Panc1 (cell line): ENCODE measurements at regions not wholly inside any gene's neighbourhood (a gene's known extent, or its start where the extent isn't known, plus 50 kb on each side); places are given as distances from the start of the nearest gene placed in this dataset.

Experiments
- ATAC-seq: fragments of 200-7000 bp; cut with Tn5 transposase; 2 replicates; pipeline ENCODE4 v1.9.1; 2020; ENCODE audit warnings: mild to moderate bottlenecking, moderate library complexity
- BruUV-seq: library from RNA; stranded (reverse); fragments of 400-500 nt; replicated peaks from 2 replicates; lab custom pipeline; 2021; lab: Mats Ljungman, UMichigan
- CTCF ChIA-PET: fragments of 300-600 bp; sonication (Branson Sonifier 250); formaldehyde crosslinking; loops from one replicate; lab custom pipeline; 2022; ENCODE audit warnings: antibody characterized with exemption; lab: Charles Lee
- POLR2A ChIA-PET: fragments of 300-600 bp; sonication (Branson Sonifier 250); formaldehyde crosslinking; loops from one replicate; lab custom pipeline; 2022; ENCODE audit warnings: antibody characterized with exemption; lab: Charles Lee
- DNase-seq: peaks from one replicate; pipeline ENCODE4 v3.0.0-alpha.2; 2010; ENCODE audit warnings: low read depth, low spot score
- H3K27ac ChIP-seq: 2 replicates; pipeline ENCODE4 v1.5.1; 2011; ENCODE audit warnings: mild to moderate bottlenecking, low read length, inconsistent platforms
- H3K27me3 ChIP-seq: fragments of 200-500 bp; sonication (Bioruptor generic); 2 replicates; pipeline ENCODE4 v1.6.0; 2014; ENCODE audit warnings: low read length, inconsistent platforms; ENCODE audit not compliant: control insufficient read depth, insufficient read depth
- H3K36me3 ChIP-seq: fragments of 200-500 bp; sonication (Bioruptor generic); 2 replicates; pipeline ENCODE4 v1.5.1; 2014; ENCODE audit warnings: inconsistent platforms, mild to moderate bottlenecking, low read length, moderate library complexity; ENCODE audit not compliant: control insufficient read depth, insufficient read depth
- H3K4me1 ChIP-seq: 2 replicates; pipeline ENCODE4 v1.5.1; 2011; ENCODE audit warnings: inconsistent platforms, mild to moderate bottlenecking, low read length, moderate library complexity; ENCODE audit not compliant: control insufficient read depth, insufficient read depth
- H3K4me3 ChIP-seq, 2 experiments: 2 replicates each; pipeline ENCODE4 v1.5.1; 2011 to 2012; ENCODE audit warnings: low read depth in 2 of 2, low read length in 2 of 2, mild to moderate bottlenecking in 2 of 2, inconsistent platforms in 1 of 2, moderate library complexity in 1 of 2
- H3K9me3 ChIP-seq: fragments of 200-500 bp; sonication (Bioruptor generic); 2 replicates; pipeline ENCODE4 v1.5.1; 2014; ENCODE audit warnings: low read depth, mild to moderate bottlenecking, inconsistent platforms, low read length, moderate library complexity; ENCODE audit not compliant: control insufficient read depth, insufficient read depth
- CTCF ChIP-seq: fragments of 450-650 bp; IDR thresholded peaks from 2 replicates; pipeline ENCODE4 v1.5.1; 2017; ENCODE audit warnings: mild to moderate bottlenecking
- POLR2AphosphoS5 ChIP-seq: IDR thresholded peaks from 2 replicates; pipeline ENCODE4 v1.6.1; 2012; ENCODE audit warnings: mild to moderate bottlenecking, low read depth, low read length, moderate library complexity
- SIN3A ChIP-seq: IDR thresholded peaks from 2 replicates; pipeline ENCODE4 v1.6.1; 2012; ENCODE audit warnings: low read depth, mild to moderate bottlenecking, low read length, moderate library complexity, borderline replicate concordance; ENCODE audit not compliant: insufficient read depth
- TCF7L2 ChIP-seq: IDR thresholded peaks from 2 replicates; pipeline ENCODE4 v1.6.1; 2011; ENCODE audit warnings: mild to moderate bottlenecking, low read depth, low read length, inconsistent platforms
- in situ Hi-C: cut with HindIII; loops from 2 replicates; pipeline ENCODE4 v1.10.0; 2016; ENCODE audit warnings: low sequenced_read_pairs, low pct_unique_long_range_greater_than_20kb
- intact Hi-C: fragments of 100-400 bp; cut with micrococcal nuclease; formaldehyde crosslinking; loops from one replicate; pipeline ENCODE4 v1.10.0; 2022; ENCODE audit not compliant: unreplicated experiment
- TF ChIP-seq, protein P1 (sequence below), 2 experiments: IDR thresholded peaks; 2 replicates each; pipeline ENCODE4 v1.6.1; 2011 to 2012; ENCODE audit warnings: low read depth in 2 of 2, control low read depth in 1 of 2, low read length in 1 of 2, mild to moderate bottlenecking in 1 of 2, moderate library complexity in 1 of 2; ENCODE audit not compliant: insufficient read depth in 1 of 2

DNA sequence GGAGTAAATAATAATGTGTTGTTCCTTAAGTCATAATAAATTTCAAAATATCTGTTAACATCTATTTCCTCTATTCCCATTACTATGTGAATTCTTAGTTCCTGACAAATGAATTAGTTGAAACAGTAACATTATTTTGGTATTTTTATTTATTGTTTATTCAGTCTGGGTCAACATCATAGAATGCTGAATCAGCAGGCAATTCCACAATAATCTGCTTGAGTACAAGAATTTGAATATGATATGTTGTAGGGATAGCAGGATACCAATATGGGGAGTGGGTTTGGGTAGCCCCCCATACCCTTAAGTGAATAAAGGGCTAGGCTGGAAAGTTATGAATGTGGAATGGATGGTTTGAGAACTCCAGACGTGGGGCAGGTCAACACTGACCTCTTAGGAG lies 373.2 kb upstream of the CHD6 start:
- Histone ChIP-seq H3K4me3 (no peak overlapping the region), H3K9me3 (no peaks in the 10 kb centered on the region), H3K4me1 (no peaks in the 10 kb centered on the region), H3K36me3 (no peaks in the 10 kb centered on the region), H3K27me3 (0 out of 2 replicates have a peak, but pooled peaks cover 2% of the 10 kb centered on the region), H3K27ac (no peak overlapping the region)
- no peak for ATAC-seq
- CTCF ChIA-PET: no interaction called here
- BruUV-seq: no TSS peak
- intact Hi-C loops: no loop called here
- DNase-seq: no peak
- POLR2A ChIA-PET: no interaction called here
- in situ Hi-C loops: no loop called here
- TF ChIP-seq SIN3A: no peak
- TF ChIP-seq, protein P1, sequence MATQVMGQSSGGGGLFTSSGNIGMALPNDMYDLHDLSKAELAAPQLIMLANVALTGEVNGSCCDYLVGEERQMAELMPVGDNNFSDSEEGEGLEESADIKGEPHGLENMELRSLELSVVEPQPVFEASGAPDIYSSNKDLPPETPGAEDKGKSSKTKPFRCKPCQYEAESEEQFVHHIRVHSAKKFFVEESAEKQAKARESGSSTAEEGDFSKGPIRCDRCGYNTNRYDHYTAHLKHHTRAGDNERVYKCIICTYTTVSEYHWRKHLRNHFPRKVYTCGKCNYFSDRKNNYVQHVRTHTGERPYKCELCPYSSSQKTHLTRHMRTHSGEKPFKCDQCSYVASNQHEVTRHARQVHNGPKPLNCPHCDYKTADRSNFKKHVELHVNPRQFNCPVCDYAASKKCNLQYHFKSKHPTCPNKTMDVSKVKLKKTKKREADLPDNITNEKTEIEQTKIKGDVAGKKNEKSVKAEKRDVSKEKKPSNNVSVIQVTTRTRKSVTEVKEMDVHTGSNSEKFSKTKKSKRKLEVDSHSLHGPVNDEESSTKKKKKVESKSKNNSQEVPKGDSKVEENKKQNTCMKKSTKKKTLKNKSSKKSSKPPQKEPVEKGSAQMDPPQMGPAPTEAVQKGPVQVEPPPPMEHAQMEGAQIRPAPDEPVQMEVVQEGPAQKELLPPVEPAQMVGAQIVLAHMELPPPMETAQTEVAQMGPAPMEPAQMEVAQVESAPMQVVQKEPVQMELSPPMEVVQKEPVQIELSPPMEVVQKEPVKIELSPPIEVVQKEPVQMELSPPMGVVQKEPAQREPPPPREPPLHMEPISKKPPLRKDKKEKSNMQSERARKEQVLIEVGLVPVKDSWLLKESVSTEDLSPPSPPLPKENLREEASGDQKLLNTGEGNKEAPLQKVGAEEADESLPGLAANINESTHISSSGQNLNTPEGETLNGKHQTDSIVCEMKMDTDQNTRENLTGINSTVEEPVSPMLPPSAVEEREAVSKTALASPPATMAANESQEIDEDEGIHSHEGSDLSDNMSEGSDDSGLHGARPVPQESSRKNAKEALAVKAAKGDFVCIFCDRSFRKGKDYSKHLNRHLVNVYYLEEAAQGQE (IDR thresholded peaks at IDR 0.05; ENCODE audit: insufficient read depth in 1 of 2, low read depth in 2 of 2, low read length in 1 of 2): no peak
- TF ChIP-seq CTCF: no peak
- TF ChIP-seq POLR2AphosphoS5: no peak
- no peak for TF ChIP-seq TCF7L2

GRCh38 chr20:41989935-41990635 lies 371.9 kb upstream of the CHD6 start:
- Histone ChIP-seq H3K27me3 (0 out of 2 replicates have a peak, but pooled peaks cover 2% of the 10 kb centered on the region), H3K36me3 (no peaks in the 10 kb centered on the region), H3K9me3 (no peaks in the 10 kb centered on the region), H3K27ac (no peak overlapping the region), H3K4me3 (no peak overlapping the region), H3K4me1 (no peaks in the 10 kb centered on the region)
- in situ Hi-C loops: no loop called here
- TF ChIP-seq POLR2AphosphoS5 (no peak), TCF7L2 (no peak), SIN3A (no peak), CTCF (no peak)
- TF ChIP-seq, protein P1 (IDR thresholded peaks at IDR 0.05; ENCODE audit: insufficient read depth in 1 of 2, low read depth in 2 of 2, low read length in 1 of 2): no peak
- intact Hi-C loops: no loop called here
- DNase-seq (no peak), ATAC-seq (no peak)
- BruUV-seq: no TSS peak
- ChIA-PET POLR2A (no interaction called here), CTCF (no interaction called here)
